Fibroblast of lung (primary cell): ENCODE measurements at regions not wholly inside any gene's neighbourhood (a gene's known extent, or its start where the extent isn't known, plus 50 kb on each side); places are given as distances from the start of the nearest gene placed in this dataset.
A peak's percentile ranks its signal among the peaks of the same experiment; 100 is the strongest.

Source experiments
- DNase-seq, 2 donors: peaks; one replicate each; pipeline versions ENCODE4 v3.0.0 to v3.0.0-alpha.2; 2010; ENCODE audit warnings: low read depth in 2 of 2
- H2AFZ ChIP-seq: 2 replicates; pipeline ENCODE4 v1.5.1; 2012; ENCODE audit warnings: low read length, control low read depth, inconsistent platforms
- H3K27ac ChIP-seq: 2 replicates; pipeline ENCODE4 v1.5.1; 2011; ENCODE audit warnings: low read length, control low read depth; ENCODE audit not compliant: insufficient read depth
- H3K27me3 ChIP-seq: 2 replicates; pipeline ENCODE4 v1.5.1; 2011; ENCODE audit warnings: mild to moderate bottlenecking, low read length; ENCODE audit not compliant: control insufficient read depth, insufficient read depth
- H3K36me3 ChIP-seq: 2 replicates; pipeline ENCODE4 v1.5.1; 2011; ENCODE audit warnings: low read length; ENCODE audit not compliant: control insufficient read depth, insufficient read depth
- H3K4me1 ChIP-seq: 2 replicates; pipeline ENCODE4 v1.5.1; 2011; ENCODE audit warnings: low read length; ENCODE audit not compliant: control insufficient read depth, insufficient read depth; ENCODE audit errors: extremely low read depth
- H3K4me2 ChIP-seq: 2 replicates; pipeline ENCODE4 v1.5.1; 2011; ENCODE audit warnings: low read length, control low read depth; ENCODE audit not compliant: insufficient read depth; ENCODE audit errors: extremely low read depth
- H3K4me3 ChIP-seq, 4 experiments: fragments of 200-600 bp in 1 of 4; sonication (generic) in 1 of 4; replicated peaks in 1 of 4; 2 replicates each; pipeline ENCODE4 v1.5.1; 2011 to 2016; ENCODE audit warnings: low read length in 4 of 4, low read depth in 3 of 4, mild to moderate bottlenecking in 3 of 4, control low read depth in 2 of 4, inconsistent platforms in 1 of 4, mixed read lengths in 1 of 4; ENCODE audit not compliant: insufficient read depth in 1 of 4; ENCODE audit errors: control extremely low read depth in 1 of 4
- H3K79me2 ChIP-seq: 2 replicates; pipeline ENCODE4 v1.5.1; 2012; ENCODE audit warnings: mild to moderate bottlenecking, low read length, inconsistent platforms; ENCODE audit not compliant: control insufficient read depth, insufficient read depth
- H3K9ac ChIP-seq: 2 replicates; pipeline ENCODE4 v1.5.1; 2011; ENCODE audit warnings: mild to moderate bottlenecking, low read length, control low read depth; ENCODE audit not compliant: insufficient read depth
- H3K9me3 ChIP-seq: 2 replicates; pipeline ENCODE4 v1.5.1; 2012; ENCODE audit warnings: low read depth, low read length; ENCODE audit not compliant: control insufficient read depth, insufficient read depth
- H4K20me1 ChIP-seq: 2 replicates; pipeline ENCODE4 v1.5.1; 2011; ENCODE audit warnings: low read length; ENCODE audit not compliant: control insufficient read depth, insufficient read depth; ENCODE audit errors: extremely low read depth
- EZH2 ChIP-seq: IDR thresholded peaks from 2 replicates; pipeline ENCODE4 v1.5.1; 2012; ENCODE audit warnings: low read length, control low read depth, mild to moderate bottlenecking; ENCODE audit errors: missing control alignments
- TF ChIP-seq, protein P1 (sequence below), 2 donors: IDR thresholded peaks in 1 of 2; conservative IDR thresholded peaks in 1 of 2; 1 replicate in 1 of 2; 2 replicates in 1 of 2; pipeline ENCODE4 v1.5.1; 2011 to 2012; ENCODE audit warnings: low read length in 2 of 2, control low read depth in 1 of 2, inconsistent platforms in 1 of 2, low read depth in 1 of 2, mild to moderate bottlenecking in 1 of 2

DNA sequence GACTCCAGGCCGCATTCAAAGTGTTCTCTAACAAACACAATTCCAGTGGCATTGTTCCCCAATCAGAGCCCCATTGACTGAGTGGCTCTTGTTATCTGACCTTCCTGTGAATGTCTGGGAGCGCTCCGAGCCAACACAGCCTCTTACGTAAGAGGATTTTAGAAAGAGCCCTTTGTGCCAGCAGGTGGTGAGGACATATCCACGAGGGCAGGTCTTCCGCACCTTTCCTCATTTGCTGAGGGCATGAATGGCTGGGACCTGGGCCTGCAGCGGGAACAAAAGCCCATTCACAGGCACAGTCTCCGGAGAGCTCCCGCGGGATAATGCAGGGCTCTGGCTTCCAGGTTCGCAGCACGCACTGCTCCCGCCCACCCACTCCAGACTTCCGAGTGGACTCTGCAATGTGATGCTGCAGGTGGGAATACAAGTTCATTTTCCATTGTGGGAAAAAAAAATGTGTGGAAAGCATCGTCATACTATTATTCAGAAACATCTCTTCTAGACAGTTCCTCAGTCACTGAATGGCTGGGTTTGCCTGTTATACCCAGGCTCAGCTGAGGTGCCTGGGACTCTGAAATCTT lies 295.0 kb upstream of the IGFBP3 start:
- H3K9ac ChIP-seq: no peak overlapping the region
- no peaks in the 10 kb centered on the region for H3K9me3 ChIP-seq

GRCh38 chr7:46214526-46214925 lies 293.5 kb upstream of the IGFBP3 start:
- Histone ChIP-seq H3K9ac (no peak overlapping the region), H3K9me3 (no peaks in the 10 kb centered on the region), H3K4me2 (no peak overlapping the region), H3K27ac (no peak overlapping the region), H3K4me3 (no peak overlapping the region), H3K79me2 (no peaks in the 10 kb centered on the region), H3K4me1 (no peaks in the 10 kb centered on the region), H2AFZ (no peak overlapping the region), H3K36me3 (no peaks in the 10 kb centered on the region), H4K20me1 (no peaks in the 10 kb centered on the region), H3K27me3 (no peaks in the 10 kb centered on the region)
- no peak for DNase-seq
- TF ChIP-seq, protein P1, sequence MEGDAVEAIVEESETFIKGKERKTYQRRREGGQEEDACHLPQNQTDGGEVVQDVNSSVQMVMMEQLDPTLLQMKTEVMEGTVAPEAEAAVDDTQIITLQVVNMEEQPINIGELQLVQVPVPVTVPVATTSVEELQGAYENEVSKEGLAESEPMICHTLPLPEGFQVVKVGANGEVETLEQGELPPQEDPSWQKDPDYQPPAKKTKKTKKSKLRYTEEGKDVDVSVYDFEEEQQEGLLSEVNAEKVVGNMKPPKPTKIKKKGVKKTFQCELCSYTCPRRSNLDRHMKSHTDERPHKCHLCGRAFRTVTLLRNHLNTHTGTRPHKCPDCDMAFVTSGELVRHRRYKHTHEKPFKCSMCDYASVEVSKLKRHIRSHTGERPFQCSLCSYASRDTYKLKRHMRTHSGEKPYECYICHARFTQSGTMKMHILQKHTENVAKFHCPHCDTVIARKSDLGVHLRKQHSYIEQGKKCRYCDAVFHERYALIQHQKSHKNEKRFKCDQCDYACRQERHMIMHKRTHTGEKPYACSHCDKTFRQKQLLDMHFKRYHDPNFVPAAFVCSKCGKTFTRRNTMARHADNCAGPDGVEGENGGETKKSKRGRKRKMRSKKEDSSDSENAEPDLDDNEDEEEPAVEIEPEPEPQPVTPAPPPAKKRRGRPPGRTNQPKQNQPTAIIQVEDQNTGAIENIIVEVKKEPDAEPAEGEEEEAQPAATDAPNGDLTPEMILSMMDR (conservative IDR thresholded peaks at IDR 0.05 in 1 of 2, IDR thresholded peaks at IDR 0.05 in 1 of 2; ENCODE audit: low read depth in 1 of 2, low read length in 2 of 2): no peak
- no peak for TF ChIP-seq EZH2

More for the DNA sequence above, 295.0 kb upstream of the IGFBP3 start:
- peak in 1 of 2 donors; percentile 17 for DNase-seq
- H3K36me3 ChIP-seq: no peaks in the 10 kb centered on the region
- no peak overlapping the region for H2AFZ ChIP-seq
- no peak overlapping the region for H3K27ac ChIP-seq
- H3K4me2 ChIP-seq: no peak overlapping the region
- TF ChIP-seq, protein P1 (conservative IDR thresholded peaks at IDR 0.05 in 1 of 2, IDR thresholded peaks at IDR 0.05 in 1 of 2; ENCODE audit: low read depth in 1 of 2, low read length in 2 of 2): no peak
- no peak for TF ChIP-seq EZH2
- H3K4me1 ChIP-seq: no peaks in the 10 kb centered on the region
- H3K79me2 ChIP-seq: no peaks in the 10 kb centered on the region
- H4K20me1 ChIP-seq: no peaks in the 10 kb centered on the region
- H3K27me3 ChIP-seq: no peaks in the 10 kb centered on the region
- no peak overlapping the region for H3K4me3 ChIP-seq

GRCh38 chr7:46213154-46213537 lies 292.1 kb upstream of the IGFBP3 start:
- Histone ChIP-seq H3K9me3 (no peaks in the 10 kb centered on the region), H3K9ac (no peak overlapping the region), H3K27ac (no peak overlapping the region), H2AFZ (no peak overlapping the region), H3K4me2 (no peak overlapping the region), H3K4me1 (no peaks in the 10 kb centered on the region), H4K20me1 (no peaks in the 10 kb centered on the region), H3K79me2 (no peaks in the 10 kb centered on the region), H3K4me3 (no peak overlapping the region), H3K27me3 (no peaks in the 10 kb centered on the region), H3K36me3 (no peaks in the 10 kb centered on the region)
- DNase-seq: no peak
- TF ChIP-seq, protein P1 (conservative IDR thresholded peaks at IDR 0.05 in 1 of 2, IDR thresholded peaks at IDR 0.05 in 1 of 2; ENCODE audit: low read depth in 1 of 2, low read length in 2 of 2): no peak
- no peak for TF ChIP-seq EZH2
